SK-N-SH (cell line): ENCODE measurements at regions not wholly inside any gene's neighbourhood (a gene's known extent, or its start where the extent isn't known, plus 50 kb on each side); places are given as distances from the start of the nearest gene placed in this dataset.

Experiments
- CTCF ChIP-seq: fragments of 200-600 bp; sonication (generic); IDR thresholded peaks from 2 replicates; pipeline ENCODE4 v1.6.1; 2017; ENCODE audit warnings: antibody characterized with exemption, mild to moderate bottlenecking, moderate library complexity
- EP300 ChIP-seq, 2 experiments: IDR thresholded peaks; 2 replicates each; pipeline versions ENCODE4 v1.4.0 to v1.6.1; 2012; ENCODE audit warnings: borderline replicate concordance in 1 of 2, low read depth in 1 of 2, low read length in 1 of 2
- GATA2 ChIP-seq: sonication (generic); formaldehyde crosslinking; IDR thresholded peaks from 2 replicates; pipeline ENCODE4 v1.5.0; 2020; ENCODE audit warnings: mild to moderate bottlenecking, missing genetic modification reagents
- JUND ChIP-seq: IDR thresholded peaks from 2 replicates; pipeline ENCODE4 v1.4.0; 2012
- POLR2AphosphoS5 ChIP-seq: IDR thresholded peaks from 2 replicates; pipeline ENCODE4 v1.6.1; 2012; ENCODE audit warnings: low read depth, low read length

GRCh38 chr21:27566521-27566920 is 599.6 kb upstream of the ADAMTS5 start:
- TF ChIP-seq GATA2 (CRISPR knock-in tag) (no peak), CTCF (no peak), POLR2AphosphoS5 (no peak), JUND (no peak), EP300 (IDR thresholded peaks at IDR 0.05; ENCODE audit: borderline replicate concordance in 1 of 2, low read depth in 1 of 2, low read length in 1 of 2) (no peak)
